ENCODE measurements at regions not wholly inside any gene's neighbourhood (a gene's known extent, or its start where the extent isn't known, plus 50 kb on each side); places are given as distances from the start of the nearest gene placed in this dataset.

DNA sequence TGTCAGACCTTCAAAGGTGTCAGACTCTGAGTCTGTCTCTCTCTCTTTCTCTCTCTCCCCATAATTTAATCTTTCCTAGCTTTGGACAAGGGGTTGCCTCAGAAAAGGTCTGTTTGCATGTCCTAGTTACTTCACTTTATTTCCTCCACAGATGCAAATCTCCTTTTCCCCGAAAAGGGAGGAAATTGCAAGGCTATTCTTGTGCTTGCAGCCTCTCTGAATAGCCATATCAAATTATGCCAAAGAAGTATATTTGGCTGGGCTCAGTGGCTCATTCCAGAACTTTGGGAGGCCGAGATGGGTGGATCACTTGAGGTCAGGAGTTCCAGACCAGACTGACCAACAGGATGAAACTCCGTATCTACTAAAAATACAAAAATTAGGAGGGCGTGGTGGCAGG, 145.6 kb upstream of the GATB start:
- Histone ChIP-seq H3K9me3 (ENCODE audit: control insufficient read depth, insufficient read depth, low read length) (no peaks in the 10 kb centered on the region), H3K27ac (ENCODE audit: low read depth, low read length) (no peak overlapping the region), H3K4me1 (ENCODE audit: control insufficient read depth, low read length) (no peaks in the 10 kb centered on the region), H4K20me1 (ENCODE audit: control insufficient read depth, insufficient read depth, low read depth, low read length) (no peaks in the 10 kb centered on the region), H3F3A (ENCODE audit: control insufficient read depth, insufficient read depth) (no peaks in the 10 kb centered on the region), H3K79me2 (ENCODE audit: control insufficient read depth, low read length) (no peaks in the 10 kb centered on the region), H3K4me3 (ENCODE audit: low read length) (no peak overlapping the region), H3K36me3 (ENCODE audit: control insufficient read depth, low read length) (no peaks in the 10 kb centered on the region), H3K4me2 (ENCODE audit: low read length) (no peak overlapping the region), H3K9me2 (replicated peaks; ENCODE audit: control insufficient read depth, low read length) (no peaks in the 10 kb centered on the region), H3K27me3 (ENCODE audit: control insufficient read depth, low read length) (no peaks in the 10 kb centered on the region; the same call in 1 of the 2 replicates)
- no peak for TF ChIP-seq EZH2phosphoT487 (IDR thresholded peaks at IDR 0.05; ENCODE audit: borderline replicate concordance, low read length)
- TF ChIP-seq, protein P1, sequence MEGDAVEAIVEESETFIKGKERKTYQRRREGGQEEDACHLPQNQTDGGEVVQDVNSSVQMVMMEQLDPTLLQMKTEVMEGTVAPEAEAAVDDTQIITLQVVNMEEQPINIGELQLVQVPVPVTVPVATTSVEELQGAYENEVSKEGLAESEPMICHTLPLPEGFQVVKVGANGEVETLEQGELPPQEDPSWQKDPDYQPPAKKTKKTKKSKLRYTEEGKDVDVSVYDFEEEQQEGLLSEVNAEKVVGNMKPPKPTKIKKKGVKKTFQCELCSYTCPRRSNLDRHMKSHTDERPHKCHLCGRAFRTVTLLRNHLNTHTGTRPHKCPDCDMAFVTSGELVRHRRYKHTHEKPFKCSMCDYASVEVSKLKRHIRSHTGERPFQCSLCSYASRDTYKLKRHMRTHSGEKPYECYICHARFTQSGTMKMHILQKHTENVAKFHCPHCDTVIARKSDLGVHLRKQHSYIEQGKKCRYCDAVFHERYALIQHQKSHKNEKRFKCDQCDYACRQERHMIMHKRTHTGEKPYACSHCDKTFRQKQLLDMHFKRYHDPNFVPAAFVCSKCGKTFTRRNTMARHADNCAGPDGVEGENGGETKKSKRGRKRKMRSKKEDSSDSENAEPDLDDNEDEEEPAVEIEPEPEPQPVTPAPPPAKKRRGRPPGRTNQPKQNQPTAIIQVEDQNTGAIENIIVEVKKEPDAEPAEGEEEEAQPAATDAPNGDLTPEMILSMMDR (IDR thresholded peaks at IDR 0.05; ENCODE audit: low read depth, low read length, poor library complexity, severe bottlenecking) = no peak

DNA sequence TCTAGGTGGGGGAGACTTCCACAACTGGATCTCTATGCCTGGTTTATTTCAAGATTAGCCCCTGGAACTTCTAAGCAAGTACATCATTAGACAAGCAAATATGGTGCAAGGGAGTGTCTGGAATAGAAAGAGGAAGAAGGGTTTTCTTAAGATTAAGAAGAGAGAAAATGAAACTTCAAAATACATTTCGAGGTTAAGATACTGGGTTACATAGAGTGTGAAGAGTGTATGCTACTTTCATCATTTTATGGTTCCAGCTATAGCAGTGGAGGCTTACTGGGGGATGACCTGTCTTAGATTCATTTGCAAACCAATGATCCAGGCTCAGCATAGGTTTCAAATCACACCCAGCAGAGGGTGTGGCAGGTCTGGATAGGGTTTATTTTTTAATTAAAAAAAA, 144.4 kb upstream of the GATB start:
- H3K9me2 ChIP-seq (replicated peaks; ENCODE audit: control insufficient read depth, low read length) = no peaks in the 10 kb centered on the region
- no peaks in the 10 kb centered on the region for H3K79me2 ChIP-seq (ENCODE audit: control insufficient read depth, low read length)
- H4K20me1 ChIP-seq (ENCODE audit: control insufficient read depth, insufficient read depth, low read depth, low read length) = no peaks in the 10 kb centered on the region
- H3K27me3 ChIP-seq (ENCODE audit: control insufficient read depth, low read length) = no peaks in the 10 kb centered on the region; the same call in 1 of the 2 replicates
- H3K9me3 ChIP-seq (ENCODE audit: control insufficient read depth, insufficient read depth, low read length) = no peaks in the 10 kb centered on the region
- H3K4me1 ChIP-seq (ENCODE audit: control insufficient read depth, low read length) = no peaks in the 10 kb centered on the region
- H3K36me3 ChIP-seq (ENCODE audit: control insufficient read depth, low read length) = no peaks in the 10 kb centered on the region
- H3K4me3 ChIP-seq (ENCODE audit: low read length) = no peak overlapping the region
- H3K27ac ChIP-seq (ENCODE audit: low read depth, low read length) = no peak overlapping the region
- no peak overlapping the region for H3K4me2 ChIP-seq (ENCODE audit: low read length)
- no peaks in the 10 kb centered on the region for H3F3A ChIP-seq (ENCODE audit: control insufficient read depth, insufficient read depth)
- TF ChIP-seq, protein P1 (IDR thresholded peaks at IDR 0.05; ENCODE audit: low read depth, low read length, poor library complexity, severe bottlenecking) = no peak
- no peak for TF ChIP-seq EZH2phosphoT487 (IDR thresholded peaks at IDR 0.05; ENCODE audit: borderline replicate concordance, low read length)

DNA sequence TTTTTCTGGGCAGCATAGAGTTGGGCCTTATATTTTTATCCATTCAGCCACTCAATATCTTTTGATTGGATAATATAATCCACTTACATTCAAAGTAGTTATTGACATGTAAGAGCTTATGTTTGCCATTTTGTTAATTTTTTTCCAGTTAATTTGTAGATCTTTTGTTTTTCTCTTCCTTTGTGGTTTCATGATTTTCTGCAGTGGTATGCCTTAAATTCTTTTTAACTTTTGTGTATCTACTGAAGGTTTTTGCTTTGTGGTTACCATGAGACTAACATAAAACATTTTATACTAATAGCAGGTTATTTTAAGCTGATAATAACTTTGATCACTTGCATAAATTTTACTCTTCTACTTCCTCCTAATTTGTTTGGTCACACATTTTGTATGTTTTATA, 140.8 kb upstream of the GATB start:
- no peak overlapping the region for H3K27ac ChIP-seq (ENCODE audit: low read depth, low read length)
- H3K36me3 ChIP-seq (ENCODE audit: control insufficient read depth, low read length) = no peaks in the 10 kb centered on the region
- TF ChIP-seq EZH2phosphoT487 (IDR thresholded peaks at IDR 0.05; ENCODE audit: borderline replicate concordance, low read length) = no peak
- TF ChIP-seq, protein P1 (IDR thresholded peaks at IDR 0.05; ENCODE audit: low read depth, low read length, poor library complexity, severe bottlenecking) = no peak
- H3K27me3 ChIP-seq (ENCODE audit: control insufficient read depth, low read length) = no peaks in the 10 kb centered on the region; the same call in 1 of the 2 replicates
- no peaks in the 10 kb centered on the region for H4K20me1 ChIP-seq (ENCODE audit: control insufficient read depth, insufficient read depth, low read depth, low read length)
- H3K79me2 ChIP-seq (ENCODE audit: control insufficient read depth, low read length) = no peaks in the 10 kb centered on the region
- H3K4me3 ChIP-seq (ENCODE audit: low read length) = no peak overlapping the region
- H3K4me1 ChIP-seq (ENCODE audit: control insufficient read depth, low read length) = no peaks in the 10 kb centered on the region
- no peaks in the 10 kb centered on the region for H3K9me3 ChIP-seq (ENCODE audit: control insufficient read depth, insufficient read depth, low read length)
- no peaks in the 10 kb centered on the region for H3K9me2 ChIP-seq (replicated peaks; ENCODE audit: control insufficient read depth, low read length)
- H3K4me2 ChIP-seq (ENCODE audit: low read length) = no peak overlapping the region
- H3F3A ChIP-seq (ENCODE audit: control insufficient read depth, insufficient read depth) = no peaks in the 10 kb centered on the region

DNA sequence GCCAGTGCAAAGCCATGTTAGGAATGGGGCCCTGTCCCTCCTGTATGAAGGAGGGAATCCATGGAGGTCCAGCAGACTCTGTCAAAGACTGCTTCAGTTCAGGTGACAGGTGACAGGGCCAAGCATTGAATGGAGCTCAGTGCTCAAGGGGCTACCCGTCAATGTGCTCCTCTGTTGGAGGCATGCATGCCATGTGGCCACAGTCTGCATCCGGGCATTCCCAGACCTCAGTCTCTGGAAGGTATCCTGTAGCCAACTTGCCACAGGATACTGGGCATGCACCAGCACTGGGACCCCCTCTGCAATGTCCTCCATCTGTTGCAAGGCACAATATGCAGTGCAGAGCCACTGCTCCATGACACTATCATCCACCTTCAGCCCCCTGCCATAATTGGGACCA, 136.1 kb upstream of the GATB start:
- Histone ChIP-seq H3K79me2 (ENCODE audit: control insufficient read depth, low read length) (no peaks in the 10 kb centered on the region), H4K20me1 (ENCODE audit: control insufficient read depth, insufficient read depth, low read depth, low read length) (no peaks in the 10 kb centered on the region), H3K9me2 (replicated peaks; ENCODE audit: control insufficient read depth, low read length) (no peaks in the 10 kb centered on the region), H3F3A (ENCODE audit: control insufficient read depth, insufficient read depth) (no peaks in the 10 kb centered on the region), H3K36me3 (ENCODE audit: control insufficient read depth, low read length) (no peaks in the 10 kb centered on the region), H3K27ac (ENCODE audit: low read depth, low read length) (no peak overlapping the region), H3K4me1 (ENCODE audit: control insufficient read depth, low read length) (no peaks in the 10 kb centered on the region), H3K4me3 (ENCODE audit: low read length) (no peak overlapping the region), H3K9me3 (ENCODE audit: control insufficient read depth, insufficient read depth, low read length) (no peaks in the 10 kb centered on the region), H3K4me2 (ENCODE audit: low read length) (no peak overlapping the region), H3K27me3 (ENCODE audit: control insufficient read depth, low read length) (no peaks in the 10 kb centered on the region)
- TF ChIP-seq EZH2phosphoT487 (IDR thresholded peaks at IDR 0.05; ENCODE audit: borderline replicate concordance, low read length) = no peak
- TF ChIP-seq, protein P1 (IDR thresholded peaks at IDR 0.05; ENCODE audit: low read depth, low read length, poor library complexity, severe bottlenecking) = no peak

All from DOHH2 (cell line).